ENCODE measurements at regions not wholly inside any gene's neighbourhood (a gene's known extent, or its start where the extent isn't known, plus 50 kb on each side); places are given as distances from the start of the nearest gene placed in this dataset.

DNA sequence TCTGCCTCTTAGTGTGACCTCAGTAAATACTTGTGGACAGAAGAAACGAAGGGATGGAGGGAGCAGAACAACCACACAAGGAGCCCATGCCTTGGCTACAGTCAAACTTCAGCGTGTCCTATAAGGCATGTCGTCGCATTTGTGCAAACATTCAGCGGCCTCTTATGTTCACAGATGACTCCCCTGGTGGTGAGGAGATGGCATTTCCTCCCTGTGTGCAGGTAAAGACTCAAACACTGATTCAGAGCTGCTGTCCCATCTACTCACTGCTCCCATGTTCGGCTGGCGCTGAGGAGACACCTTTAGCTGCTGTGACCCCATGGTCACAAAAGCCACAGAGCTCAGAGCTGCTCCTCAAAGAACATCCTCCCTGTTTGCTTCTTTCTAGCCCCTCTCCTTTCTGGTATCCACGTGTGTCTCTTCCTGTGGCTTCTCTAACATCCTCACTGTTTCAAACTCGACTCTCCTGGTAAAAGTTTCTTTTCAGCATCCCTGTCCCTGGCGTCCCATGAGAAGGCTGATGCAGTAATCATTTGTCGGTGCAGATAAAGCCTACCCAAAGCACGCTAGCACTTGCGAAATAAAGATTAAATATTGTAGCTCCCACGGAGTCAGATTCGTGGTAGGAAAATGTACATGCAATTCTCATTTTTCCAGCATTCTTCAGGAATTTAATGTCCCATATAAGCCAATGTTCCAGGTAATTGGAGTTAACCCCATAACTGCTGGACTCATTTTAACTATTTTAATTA lies 124.9 kb upstream of the NEBL start:
- no peak for DNase-seq (ENCODE audit: extremely low spot score)
- ChIA-PET CTCF (interaction anchor here (1.1 to 1.5 kb wide), 4 partner anchors 12 to 165 kb away, joined by 3 to 5 read pairs (median 4); no protein-coding TSS in a partner anchor), POLR2A (no interaction called here)
- TF ChIP-seq, protein P1, sequence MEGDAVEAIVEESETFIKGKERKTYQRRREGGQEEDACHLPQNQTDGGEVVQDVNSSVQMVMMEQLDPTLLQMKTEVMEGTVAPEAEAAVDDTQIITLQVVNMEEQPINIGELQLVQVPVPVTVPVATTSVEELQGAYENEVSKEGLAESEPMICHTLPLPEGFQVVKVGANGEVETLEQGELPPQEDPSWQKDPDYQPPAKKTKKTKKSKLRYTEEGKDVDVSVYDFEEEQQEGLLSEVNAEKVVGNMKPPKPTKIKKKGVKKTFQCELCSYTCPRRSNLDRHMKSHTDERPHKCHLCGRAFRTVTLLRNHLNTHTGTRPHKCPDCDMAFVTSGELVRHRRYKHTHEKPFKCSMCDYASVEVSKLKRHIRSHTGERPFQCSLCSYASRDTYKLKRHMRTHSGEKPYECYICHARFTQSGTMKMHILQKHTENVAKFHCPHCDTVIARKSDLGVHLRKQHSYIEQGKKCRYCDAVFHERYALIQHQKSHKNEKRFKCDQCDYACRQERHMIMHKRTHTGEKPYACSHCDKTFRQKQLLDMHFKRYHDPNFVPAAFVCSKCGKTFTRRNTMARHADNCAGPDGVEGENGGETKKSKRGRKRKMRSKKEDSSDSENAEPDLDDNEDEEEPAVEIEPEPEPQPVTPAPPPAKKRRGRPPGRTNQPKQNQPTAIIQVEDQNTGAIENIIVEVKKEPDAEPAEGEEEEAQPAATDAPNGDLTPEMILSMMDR (IDR thresholded peaks at IDR 0.05; ENCODE audit: control extremely low read depth, extremely low read depth, low read depth, missing control alignments): no peak

DNA sequence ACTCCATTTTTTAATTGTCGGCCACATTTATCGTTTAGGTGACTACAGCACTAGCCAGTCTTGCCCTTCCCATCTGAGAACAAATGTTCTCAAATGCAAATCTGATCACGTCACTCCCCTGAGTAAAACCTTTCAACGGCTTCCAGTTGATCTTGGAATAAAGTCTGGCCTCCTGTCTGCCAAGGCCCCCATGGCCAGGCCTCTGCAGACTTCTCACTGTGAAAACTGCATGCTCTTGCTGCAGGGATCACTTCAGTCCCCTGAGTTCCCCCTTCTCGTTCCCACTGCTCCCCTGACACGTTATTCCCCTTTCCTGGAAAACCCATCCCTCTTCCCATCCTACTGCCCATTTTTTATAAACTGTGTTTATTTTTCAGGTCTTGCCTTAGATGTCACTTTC lies 124.1 kb upstream of the NEBL start:
- TF ChIP-seq, protein P1 (IDR thresholded peaks at IDR 0.05; ENCODE audit: control extremely low read depth, extremely low read depth, low read depth, missing control alignments): no peak
- CTCF ChIA-PET: interaction anchor here (0.9 to 1.6 kb wide), 7 partner anchors 8 to 167 kb away, joined by 3 to 5 read pairs (median 5); no protein-coding TSS in a partner anchor

DNA sequence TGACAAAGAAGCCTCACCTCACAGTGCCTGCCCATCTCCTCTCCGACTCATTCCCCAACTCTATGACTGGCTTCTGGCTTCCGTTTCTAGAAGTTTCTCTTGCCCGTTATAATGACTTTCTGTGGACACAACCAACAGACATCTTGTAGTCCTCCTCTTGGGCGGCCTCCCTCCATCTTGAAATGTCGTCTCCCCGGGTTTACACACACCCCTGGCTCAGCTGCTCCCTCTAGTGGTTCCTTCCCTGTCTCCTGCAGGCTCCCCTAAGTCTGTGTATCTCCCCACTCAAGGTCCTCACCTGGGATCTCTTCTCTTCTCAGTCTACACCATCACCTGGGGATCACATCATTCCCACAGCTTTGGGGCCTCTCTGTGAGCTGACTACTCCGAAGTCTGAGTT lies 123.4 kb upstream of the NEBL start:
- TF ChIP-seq, protein P1 (IDR thresholded peaks at IDR 0.05; ENCODE audit: control extremely low read depth, extremely low read depth, low read depth, missing control alignments): peak; percentile 43
- peak; percentile 53 for DNase-seq (ENCODE audit: extremely low spot score)
- POLR2A ChIA-PET: no interaction called here
- CTCF ChIA-PET: interaction anchor here (0.9 to 1.6 kb wide), 5 partner anchors 8 to 166 kb away, joined by 3 to 5 read pairs (median 5); no protein-coding TSS in a partner anchor

More for the DNA sequence above, 124.1 kb upstream of the NEBL start:
- POLR2A ChIA-PET: no interaction called here
- no peak for DNase-seq (ENCODE audit: extremely low spot score)

DNA sequence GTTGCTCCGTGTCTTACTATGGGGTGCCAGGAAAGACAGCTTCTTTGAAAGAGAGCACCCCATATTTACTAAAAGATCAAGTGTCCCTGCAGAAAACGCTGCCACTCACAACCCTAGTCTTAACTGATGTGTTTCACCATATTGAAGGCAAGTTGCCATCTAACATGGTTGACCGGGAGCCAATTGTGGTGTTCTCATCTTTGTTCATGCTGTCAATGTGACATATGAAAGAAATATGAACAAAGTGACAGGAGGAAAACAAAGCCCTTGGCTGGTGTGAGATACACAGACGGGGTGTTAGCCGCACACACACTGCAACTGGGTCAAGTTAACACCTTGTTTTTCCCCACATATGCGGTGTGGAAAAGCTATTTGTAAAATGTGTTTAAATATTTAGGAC lies 122.3 kb upstream of the NEBL start:
- TF ChIP-seq, protein P1 (IDR thresholded peaks at IDR 0.05; ENCODE audit: control extremely low read depth, extremely low read depth, low read depth, missing control alignments): no peak
- ChIA-PET CTCF (no interaction called here), POLR2A (no interaction called here)
- no peak for DNase-seq (ENCODE audit: extremely low spot score)

GRCh38 chr10:21015851-21016250 lies 118.7 kb upstream of the NEBL start:
- ChIA-PET CTCF (no interaction called here), POLR2A (no interaction called here)
- DNase-seq (ENCODE audit: extremely low spot score): no peak

GRCh38 chr10:21014141-21014540 lies 117.0 kb upstream of the NEBL start:
- TF ChIP-seq, protein P1 (IDR thresholded peaks at IDR 0.05; ENCODE audit: control extremely low read depth, extremely low read depth, low read depth, missing control alignments): no peak
- CTCF ChIA-PET: no interaction called here
- POLR2A ChIA-PET: no interaction called here
- DNase-seq (ENCODE audit: extremely low spot score): no peak

More at GRCh38 chr10:21015851-21016250, 118.7 kb upstream of the NEBL start:
- TF ChIP-seq, protein P1 (IDR thresholded peaks at IDR 0.05; ENCODE audit: control extremely low read depth, extremely low read depth, low read depth, missing control alignments): no peak

Data from GM10248 (cell line).